GM10266 (cell line): ENCODE measurements at regions not wholly inside any gene's neighbourhood (a gene's known extent, or its start where the extent isn't known, plus 50 kb on each side); places are given as distances from the start of the nearest gene placed in this dataset.

Experiments
- DNase-seq: peaks from one replicate; pipeline ENCODE4 v3.0.0; 2012; ENCODE audit errors: extremely low spot score
- TF ChIP-seq, protein P1 (sequence below): IDR thresholded peaks from 2 replicates; pipeline ENCODE4 v1.5.1; 2012; ENCODE audit warnings: mild to moderate bottlenecking, low read depth; ENCODE audit not compliant: control insufficient read depth, insufficient read depth; ENCODE audit errors: missing control alignments

DNA sequence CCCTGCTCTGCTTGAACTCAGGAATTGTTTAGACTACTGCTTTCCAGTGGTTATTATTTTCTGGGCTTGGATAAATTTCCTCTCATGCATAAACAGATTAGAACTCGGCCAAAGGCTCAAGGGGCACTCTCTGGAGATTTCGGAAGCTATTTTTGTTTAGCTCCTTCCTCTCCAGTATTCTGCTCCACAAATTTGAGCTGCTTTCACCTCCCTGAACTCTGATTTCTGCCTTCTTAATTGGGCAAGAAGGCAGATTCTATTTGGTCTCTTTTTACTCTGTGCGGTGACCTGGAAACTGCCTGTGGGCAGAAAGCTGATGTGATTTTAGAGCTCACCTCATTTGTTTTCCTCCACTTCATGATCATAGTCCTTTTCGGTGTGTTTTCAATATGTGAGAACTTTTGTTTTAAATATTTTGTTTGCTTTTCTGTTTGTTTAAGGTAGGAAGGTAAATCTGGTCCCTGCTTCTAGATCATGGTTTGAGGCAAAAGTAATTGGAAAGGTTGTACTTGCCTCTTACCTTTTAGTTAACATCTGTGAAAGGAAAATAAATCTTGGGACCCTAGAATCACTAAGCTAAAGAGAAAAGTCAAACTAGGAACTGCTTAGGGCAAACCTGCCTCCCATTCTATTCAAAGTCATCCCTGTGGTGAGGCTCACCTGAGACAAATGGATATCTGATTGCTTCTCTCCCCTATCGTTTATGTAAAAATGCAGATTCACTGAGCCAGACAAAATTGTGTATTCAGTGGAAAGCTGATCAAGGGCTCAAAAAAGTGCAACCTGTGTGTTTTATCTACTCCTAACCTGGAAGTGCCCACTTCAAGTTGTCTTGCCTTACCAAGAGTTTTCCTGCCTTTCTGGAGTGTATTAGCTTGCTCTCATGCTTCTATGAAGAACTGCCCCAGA lies 714.7 kb upstream of the PCDH20 start:
- TF ChIP-seq, protein P1, sequence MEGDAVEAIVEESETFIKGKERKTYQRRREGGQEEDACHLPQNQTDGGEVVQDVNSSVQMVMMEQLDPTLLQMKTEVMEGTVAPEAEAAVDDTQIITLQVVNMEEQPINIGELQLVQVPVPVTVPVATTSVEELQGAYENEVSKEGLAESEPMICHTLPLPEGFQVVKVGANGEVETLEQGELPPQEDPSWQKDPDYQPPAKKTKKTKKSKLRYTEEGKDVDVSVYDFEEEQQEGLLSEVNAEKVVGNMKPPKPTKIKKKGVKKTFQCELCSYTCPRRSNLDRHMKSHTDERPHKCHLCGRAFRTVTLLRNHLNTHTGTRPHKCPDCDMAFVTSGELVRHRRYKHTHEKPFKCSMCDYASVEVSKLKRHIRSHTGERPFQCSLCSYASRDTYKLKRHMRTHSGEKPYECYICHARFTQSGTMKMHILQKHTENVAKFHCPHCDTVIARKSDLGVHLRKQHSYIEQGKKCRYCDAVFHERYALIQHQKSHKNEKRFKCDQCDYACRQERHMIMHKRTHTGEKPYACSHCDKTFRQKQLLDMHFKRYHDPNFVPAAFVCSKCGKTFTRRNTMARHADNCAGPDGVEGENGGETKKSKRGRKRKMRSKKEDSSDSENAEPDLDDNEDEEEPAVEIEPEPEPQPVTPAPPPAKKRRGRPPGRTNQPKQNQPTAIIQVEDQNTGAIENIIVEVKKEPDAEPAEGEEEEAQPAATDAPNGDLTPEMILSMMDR: no peak
- no peak for DNase-seq

DNA sequence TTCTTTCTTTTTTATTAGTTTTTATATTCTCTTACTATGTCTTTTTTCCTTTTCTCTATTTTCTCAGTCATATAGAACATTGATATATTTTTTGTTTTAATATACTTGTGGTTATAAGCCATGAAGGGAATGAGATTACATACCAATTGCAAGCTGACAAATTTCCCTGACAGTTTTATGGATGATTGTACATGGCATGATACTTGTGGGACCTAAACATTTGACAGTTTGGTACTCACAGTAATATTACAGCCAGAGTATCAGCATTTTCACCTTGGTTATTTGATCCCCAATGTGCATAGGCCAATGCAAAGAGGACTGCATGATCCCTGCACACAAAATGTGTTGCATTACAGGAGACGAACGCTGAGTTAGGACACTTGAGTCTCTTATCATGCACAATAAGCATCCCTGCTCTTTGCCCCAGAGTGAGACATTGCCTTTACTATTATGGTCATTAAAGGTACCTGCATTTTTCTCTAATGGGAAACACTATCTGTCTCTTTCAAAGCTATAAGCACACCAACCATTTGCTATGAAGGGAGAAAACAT lies 713.4 kb upstream of the PCDH20 start:
- TF ChIP-seq, protein P1: no peak
- no peak for DNase-seq

DNA sequence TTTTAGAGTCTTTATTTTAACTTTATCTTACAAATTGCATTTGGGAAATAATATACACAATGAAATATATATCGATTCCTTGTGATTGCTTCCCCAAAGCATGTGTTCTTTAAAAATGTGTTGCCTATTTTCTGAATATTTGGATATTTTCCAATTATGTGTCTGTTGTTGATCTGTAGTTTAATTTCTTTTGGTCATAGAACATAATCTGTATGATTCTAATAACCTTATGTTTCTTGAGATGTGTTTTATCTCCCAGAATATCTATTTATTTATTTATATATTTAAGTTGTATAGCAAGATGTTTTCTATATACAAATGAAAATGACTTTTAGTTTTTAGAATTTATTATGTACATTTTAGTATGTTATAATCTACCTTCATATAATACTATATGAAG lies 710.8 kb upstream of the PCDH20 start:
- TF ChIP-seq, protein P1: no peak
- no peak for DNase-seq

DNA sequence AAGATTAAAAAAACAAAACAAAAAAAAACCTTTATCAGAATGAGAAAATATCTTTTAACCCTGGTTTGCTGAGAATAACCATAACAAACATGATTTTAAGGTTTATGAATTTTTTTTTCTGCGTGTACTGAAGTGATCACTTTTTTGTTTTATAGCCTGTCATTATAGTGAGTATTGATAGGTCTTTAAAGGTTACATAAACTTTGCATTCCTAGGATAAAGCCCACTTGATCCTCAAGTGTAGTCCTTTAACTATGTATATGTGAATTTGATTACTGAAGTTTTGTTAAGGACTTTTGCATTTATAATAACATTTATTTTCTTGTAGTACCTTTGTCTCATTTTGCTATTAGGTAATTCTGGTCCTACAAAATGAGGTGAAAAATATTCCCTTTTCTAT lies 709.8 kb upstream of the PCDH20 start:
- DNase-seq: no peak
- TF ChIP-seq, protein P1: no peak

DNA sequence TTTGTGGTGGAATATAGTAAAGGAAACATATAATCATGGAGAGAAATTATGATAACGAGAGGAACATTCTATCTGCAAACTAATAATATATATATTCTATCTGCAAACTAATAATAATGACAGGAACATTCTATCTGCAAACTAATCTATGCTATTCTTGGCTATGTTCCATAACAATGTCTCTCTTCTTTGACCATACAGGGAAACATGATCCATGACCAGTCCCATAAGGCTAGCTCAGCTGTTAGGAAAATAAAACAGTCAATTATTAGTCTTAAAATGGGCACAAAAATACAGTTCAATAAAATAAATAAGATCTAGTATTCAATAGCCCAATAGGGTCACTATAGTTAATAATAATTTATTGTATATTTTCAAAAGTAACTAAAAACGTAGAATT lies 707.8 kb upstream of the PCDH20 start:
- TF ChIP-seq, protein P1: no peak
- no peak for DNase-seq

DNA sequence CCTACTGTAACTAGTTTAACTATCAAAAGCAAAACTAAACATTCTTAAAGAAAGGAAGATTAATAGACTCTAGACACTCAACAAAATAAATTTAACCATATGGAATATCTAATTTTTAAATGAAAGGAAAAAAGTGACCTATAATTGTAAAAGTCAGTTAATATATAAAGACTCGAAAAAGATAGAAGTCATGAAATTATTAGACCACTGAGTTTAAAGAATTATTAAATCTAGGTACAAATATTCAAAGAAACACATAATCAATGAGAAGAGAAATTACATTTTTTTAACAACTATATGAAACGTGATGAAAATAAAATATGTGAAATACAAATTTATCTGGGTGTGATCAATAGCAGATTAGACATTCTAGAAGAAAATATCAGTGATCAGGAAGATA lies 706.8 kb upstream of the PCDH20 start:
- DNase-seq: no peak
- TF ChIP-seq, protein P1: no peak
